NCI-H1105 (cell line): ENCODE measurements at regions not wholly inside any gene's neighbourhood (a gene's known extent, or its start where the extent isn't known, plus 50 kb on each side); places are given as distances from the start of the nearest gene placed in this dataset.
"Not testable (repeated sequence)": the region's sequence is repeated elsewhere in the genome, so short reads cannot be mapped to it uniquely, and the experiment has no call there.

ENCODE experiments used
- DNase-seq: peaks from one replicate; lab custom pipeline; 2025; lab: John Stamatoyannopoulos, UW

DNA sequence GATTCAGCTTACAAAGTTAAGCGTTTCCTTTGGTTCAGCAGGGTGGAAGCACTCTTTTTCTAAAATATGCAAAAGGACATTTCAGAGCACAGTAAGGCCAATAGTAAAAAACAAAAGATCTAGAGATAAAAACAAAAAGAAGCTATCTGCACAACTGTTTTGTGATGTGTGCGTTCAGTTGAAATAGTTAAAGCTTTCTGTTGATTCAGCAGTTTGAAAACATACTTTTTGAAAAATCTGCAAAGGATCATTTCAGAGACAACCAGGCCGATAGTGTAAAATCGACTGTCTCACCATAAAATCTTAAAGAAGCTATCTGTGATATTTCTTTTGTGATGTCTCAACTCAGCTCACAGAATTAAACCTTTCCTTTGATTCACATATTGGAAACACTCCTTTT lies 300.0 kb upstream of the ALG10B start:
- no peak for DNase-seq

DNA sequence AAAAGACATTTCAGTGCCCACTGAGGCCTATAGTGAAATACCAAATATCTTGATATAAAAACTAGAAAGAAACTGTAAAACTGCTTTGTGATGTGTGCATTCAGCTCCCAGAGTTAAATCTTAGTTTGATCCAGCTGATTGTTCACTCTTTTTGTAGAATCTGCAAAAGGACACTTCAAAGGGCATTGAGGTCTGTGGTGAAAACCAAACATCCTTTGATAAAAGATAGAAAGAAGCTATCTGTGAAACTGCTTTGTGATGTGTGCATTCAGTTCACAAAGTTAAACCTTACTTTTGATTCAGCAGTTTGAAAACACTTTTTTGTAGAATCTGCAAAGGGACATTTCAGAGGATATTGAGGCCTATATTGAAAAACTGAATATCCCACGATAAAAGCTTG lies 290.7 kb upstream of the ALG10B start:
- no peak for DNase-seq

DNA sequence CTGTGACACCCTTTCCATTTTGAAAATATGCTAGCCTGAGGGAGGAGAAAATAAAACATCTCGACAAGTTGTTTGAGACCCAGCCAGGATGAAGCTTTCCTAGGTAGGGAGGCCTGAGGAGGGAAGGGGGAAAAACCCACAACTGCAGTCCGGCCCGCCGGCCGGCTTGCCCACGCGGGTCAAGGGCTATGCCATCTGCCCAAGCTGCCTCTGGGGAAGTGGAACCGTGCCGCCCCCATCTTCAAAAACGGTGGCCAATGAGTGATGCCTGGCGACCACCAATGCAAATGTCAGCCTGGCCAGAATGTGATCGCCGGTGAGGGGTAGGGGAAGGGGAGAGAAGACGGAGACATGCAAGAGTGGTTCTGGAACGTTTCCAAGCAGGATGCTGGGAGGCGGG lies 263.5 kb upstream of the ALG10B start:
- DNase-seq = peak; percentile 24

DNA sequence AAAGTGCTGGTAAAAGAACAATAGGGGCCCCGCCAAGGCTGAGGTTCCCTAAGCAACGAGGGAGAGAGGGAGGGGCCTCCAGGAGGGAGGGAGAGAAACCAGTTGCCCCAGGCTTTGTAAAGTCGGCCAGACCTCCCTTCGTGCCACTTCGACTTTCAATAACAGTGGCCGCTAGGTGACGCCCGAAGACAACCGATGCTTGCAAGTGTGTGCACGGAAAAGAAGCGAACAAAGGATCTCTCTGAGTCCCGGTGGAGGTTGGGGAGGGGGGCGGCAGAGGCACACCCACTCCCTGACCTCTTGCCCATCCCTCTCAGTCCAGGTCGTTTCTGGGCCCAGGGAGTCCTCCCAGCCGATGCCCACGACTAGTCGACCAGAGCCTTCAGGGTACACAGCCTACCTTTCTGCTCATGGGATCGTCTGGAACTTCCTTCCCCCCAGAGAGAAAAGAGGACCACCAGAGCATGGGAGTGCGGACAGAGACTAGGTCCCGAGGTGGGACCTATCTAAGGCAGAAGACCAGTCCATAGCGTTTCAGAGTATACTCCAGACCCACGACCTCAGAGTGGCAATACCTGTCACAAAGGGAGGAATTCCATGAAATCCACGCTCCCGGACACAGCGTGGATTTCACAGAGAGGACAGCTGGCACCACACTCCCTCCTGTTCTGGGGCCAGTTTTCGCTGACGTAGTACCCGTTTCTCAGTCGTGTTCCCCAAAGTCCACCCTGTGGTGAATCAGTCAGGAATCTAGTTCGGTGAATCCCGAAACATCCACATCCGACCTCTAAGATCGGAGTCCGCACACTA lies 262.7 kb upstream of the ALG10B start:
- DNase-seq = peak; percentile 90

DNA sequence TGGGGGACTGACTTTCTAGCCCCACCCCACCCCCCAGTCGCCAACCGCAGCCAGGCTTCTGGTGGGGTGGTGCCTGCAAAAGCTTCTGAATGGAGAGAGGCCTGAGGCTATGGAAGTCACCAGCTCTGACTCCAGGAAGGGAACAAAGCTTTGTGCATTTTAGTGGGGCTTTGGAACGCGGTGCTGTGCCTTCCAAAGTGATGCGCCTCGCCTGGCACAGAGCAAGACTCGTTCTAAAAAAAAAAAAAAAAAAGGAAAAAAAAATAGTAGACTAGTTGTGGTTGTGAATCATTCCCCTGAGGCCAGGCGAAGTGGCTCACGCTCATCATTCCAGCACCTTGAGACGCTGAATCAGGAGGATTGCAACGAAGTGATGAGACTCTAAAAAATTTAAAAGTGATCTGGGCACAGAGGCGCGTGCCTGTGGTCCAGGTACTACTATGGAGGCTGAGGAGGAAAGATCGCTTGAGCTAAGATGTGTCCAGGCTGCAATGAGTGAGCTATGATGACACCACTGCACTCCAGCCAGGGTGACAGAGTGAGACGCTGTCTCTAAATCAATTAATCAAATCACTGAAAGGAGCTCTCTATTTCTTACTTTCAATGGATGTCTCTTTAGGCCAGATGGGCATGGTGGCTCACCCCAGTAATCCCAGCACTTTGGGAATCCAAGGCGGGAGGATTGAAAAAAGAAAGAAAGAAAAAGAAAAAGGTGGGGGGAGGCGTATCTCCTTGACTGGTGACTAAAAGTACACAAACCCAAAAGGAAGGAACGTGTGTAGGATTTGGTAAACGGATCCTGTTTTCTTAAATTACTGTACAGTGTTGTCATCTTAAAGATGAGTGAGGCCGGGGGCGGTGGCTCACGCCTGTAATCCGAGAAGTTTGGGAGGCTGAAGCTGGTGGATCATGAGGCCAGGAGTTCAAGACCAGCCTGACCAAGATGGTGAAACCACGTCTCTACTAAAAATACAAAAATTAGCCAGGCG lies 259.6 kb upstream of the ALG10B start:
- no peak for DNase-seq

DNA sequence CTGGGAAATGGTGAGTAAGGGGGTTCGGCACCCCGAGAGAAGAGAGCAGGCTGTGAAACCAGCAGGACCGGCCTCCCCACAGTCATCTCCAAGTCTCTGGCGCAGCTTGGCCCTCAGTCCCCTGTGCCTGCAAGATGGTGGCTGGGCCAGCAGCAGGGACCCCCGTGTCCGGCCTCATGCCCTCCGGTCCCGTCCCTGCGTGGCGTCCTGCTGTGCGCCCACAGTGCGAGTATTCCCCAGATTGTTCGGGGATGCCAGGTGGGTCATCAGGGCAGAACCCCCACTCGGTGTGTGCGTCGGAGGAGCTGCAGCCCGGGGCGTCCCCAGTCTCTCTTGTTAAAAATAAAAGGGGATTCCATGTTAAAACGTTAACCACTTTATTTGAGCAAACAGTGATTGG lies 216.9 kb upstream of the ALG10B start:
- no peak for DNase-seq

DNA sequence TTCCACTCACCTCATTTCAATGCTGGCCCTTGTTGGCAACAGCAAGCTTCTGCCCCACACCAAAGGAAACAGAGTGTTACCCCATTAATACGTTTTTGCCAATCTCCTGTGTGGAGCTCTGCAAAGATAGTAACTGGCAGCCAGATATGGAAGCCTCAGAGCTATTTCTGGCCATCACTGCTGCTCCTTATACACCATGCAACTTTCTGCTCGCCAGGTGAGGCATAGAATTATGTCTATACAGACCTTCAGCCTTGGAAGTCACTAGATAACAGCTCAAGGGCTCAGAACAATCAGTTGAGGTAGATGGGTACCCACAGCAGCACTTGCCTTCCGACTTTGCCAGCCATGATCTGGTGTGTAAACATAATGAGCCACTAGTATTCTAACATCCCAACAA lies 214.8 kb upstream of the ALG10B start:
- no peak for DNase-seq

DNA sequence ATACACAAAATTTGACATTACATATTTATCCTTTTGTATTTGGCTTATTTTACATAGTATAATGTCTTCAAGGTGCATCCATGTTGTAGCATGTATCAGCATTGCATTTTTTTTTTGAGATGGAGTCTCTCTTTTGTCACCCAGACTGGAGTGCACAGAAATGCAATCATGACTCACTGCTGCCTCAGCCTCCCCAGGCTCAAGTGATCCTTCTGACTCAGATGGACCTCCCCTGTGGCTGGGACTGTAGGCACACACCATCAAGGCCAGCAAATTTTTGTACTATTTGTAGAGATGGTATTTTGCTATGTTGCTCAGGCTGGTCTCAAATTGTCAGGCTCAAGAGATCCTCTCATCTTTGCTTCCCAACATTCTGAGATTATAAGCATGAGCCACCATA lies 214.4 kb upstream of the ALG10B start:
- no peak for DNase-seq

DNA sequence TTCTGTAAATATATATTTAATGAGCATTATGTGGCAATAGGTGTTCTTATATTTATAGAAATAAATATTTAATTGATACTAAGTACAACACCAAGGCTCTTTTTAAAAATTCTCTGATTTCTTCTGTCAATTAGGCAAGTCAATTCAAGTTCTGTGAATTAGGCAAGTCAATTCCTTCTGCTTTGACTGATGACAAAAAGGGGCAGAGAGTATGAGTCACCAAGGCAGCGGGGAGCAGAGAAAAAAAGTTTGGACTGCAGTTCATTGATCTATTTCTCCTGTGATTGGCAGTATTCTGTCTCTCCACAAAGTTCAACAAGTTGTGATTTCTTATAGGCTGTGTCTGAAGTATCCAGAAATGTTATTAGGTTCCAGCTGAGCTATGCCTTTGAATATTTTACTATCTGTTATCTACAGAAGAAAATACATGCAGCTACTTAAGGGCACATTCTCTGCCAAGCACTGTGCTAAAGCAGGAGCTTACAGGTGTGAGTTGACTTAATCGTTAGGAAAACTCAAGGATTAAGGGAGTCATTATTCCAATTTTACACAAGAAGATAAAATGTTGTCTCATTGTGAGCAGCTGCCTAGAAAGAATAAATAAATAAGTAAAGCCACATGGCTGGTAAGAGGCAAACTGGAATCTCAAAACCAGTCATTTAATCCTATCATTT lies 206.4 kb upstream of the ALG10B start:
- no peak for DNase-seq

DNA sequence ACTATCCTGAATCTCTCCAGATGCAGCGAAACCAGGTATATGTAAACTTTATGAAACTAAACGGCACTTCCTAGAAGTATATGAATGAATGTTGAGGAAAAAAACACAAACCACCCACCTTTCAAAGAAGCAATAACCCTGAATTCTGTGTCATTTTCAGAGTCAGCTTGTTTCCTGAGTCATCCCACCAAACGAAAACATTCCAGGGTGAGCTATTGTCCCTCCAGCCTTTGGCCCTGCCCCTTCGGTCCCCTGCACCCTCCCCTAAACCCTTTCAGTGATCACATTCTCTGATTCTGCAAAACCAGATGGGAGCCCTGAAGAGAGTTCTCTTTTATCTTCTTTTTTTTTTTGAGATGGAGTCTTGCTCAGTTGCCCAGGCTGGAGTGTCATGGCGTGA lies 202.6 kb upstream of the ALG10B start:
- DNase-seq = no peak

DNA sequence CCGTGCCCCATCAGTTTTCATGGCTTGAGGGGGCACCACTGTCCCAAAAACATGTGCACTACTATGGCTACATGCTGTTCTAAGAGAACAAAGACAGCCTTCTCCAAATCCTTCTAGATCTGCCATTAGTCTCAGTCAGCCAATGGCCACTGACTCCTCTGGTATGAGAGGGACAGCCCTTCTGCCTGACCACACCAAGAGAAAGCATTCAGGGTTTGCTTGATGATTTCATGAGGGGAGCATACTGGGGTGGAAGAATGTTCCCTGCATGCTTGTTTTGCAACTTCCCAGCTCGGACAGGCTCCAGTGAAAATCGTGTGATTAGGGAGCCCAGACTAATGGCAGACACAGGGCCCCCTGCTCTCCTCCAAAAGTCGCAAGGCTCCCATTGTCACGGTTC lies 199.6 kb upstream of the ALG10B start:
- DNase-seq = no peak

DNA sequence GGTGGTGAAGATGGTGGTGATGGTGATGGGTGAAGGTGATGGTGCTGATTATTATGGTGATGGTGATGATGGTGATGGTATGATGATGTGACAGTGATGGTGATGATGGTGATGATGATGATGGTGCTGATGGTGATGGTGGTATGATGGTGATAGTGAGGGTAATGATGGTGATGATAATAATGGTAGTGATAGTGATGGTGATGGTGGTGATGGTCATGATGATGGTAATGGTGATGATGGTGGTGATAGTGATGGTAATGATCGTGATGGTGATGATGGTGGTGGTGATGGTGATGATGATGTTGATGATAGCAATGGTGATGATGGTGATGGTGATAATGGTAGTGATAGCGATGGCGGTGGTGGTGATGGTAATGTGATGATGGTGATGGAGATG lies 197.9 kb upstream of the ALG10B start:
- DNase-seq = no peak

DNA sequence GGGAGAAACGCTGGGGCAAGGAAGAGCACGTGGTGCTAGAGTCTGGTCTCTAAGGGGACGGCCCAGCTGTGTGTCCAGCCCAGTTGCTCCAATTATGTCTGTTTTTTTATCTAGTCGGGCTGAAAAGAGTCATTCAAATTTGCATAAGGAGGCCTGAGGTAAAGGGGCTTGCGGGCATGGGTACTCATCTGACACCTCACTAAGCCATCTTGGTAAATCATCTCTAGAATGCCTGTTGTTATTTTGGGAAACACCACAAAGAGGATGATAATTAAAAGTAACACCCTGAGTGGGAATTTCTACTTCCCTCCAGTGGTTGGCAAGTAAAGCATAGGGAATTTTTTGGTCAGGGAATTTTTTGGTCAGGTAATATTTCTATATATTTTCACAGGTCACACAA lies 196.1 kb upstream of the ALG10B start:
- no peak for DNase-seq

DNA sequence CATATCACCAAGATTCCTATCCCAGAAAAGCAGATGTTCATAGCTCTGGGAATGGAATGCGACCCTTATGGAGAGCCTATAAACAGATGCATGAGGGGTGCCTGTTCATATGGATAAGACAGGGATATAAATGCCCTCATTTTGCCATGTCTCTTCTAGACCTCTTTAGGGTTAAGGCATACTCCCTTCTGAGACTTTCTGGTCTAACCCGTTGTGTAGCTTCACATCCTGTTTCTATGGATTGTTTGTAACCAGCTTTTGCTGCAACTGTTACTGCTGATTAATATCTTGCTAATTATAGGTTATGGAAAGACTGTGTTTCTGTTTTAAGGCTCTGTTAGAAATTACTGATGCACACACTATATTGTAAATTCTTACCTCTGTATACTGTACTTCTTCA lies 193.5 kb upstream of the ALG10B start:
- not testable (repeated sequence) for DNase-seq

DNA sequence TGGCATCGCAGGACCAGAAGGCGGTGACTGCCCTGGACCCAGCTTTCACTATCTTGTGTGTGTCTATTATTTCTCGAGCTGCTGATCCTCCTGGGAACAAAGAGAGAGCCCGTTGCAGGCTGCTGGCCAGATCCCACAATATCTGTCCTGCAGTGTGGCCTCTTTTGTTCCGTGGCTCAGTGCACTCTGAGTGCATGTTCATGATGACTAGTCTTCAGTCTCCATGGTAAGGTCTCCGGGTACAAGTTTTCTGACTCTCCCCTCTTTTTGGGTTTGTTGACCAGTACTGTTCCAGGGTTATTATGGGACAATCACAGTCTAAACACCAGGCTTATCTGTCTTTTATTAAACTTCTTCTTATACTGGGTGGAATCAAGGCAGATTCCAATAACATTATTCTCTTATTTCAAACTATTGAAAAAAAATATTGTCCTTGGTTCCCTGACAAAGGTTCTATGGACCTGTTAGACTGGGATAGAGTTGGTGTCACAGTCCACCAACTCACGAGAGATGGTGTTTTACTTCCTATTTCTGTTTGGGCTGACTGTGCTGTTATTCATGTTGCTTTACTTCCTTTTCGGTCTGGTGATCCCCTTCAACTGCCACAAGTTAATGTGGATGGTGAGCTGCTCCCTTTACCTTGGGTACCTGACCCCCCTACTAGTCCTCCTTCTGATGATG lies 192.9 kb upstream of the ALG10B start:
- no peak for DNase-seq

DNA sequence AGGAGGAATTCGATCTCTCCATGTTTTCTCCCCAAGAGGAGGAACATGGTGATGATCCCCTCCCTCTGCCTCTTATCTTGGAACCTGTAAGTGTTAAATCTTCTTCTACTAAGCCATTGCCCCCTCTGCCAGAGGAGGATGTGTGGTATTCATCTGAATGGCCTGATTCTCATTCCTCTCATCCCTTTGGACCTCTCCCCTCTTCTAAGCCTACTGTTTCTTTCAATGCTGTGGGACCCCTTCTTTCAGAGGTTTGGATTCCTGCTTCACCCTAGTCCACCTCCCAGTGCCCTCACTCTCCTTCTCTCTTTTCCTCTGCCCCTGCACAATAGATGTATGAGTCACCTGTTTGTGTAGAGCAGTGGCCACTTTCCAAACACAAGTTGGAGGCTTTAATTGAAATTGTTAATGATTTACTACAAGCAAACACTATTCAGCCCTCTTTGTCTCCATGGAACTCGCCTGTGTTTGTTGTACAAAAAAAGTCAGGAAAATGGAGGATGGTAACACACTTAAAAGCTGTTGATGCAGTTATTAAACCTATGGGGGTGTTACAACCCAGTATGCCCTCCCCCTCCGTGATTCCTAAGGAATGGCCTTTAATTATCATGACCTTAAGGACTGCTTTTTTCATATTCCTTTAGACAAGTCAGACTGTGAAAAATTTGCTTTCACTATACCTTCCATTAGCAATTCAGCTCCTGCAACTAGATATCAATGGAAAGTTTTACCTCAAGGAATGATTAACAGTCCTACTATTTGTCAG lies 192.1 kb upstream of the ALG10B start:
- DNase-seq = no peak

DNA sequence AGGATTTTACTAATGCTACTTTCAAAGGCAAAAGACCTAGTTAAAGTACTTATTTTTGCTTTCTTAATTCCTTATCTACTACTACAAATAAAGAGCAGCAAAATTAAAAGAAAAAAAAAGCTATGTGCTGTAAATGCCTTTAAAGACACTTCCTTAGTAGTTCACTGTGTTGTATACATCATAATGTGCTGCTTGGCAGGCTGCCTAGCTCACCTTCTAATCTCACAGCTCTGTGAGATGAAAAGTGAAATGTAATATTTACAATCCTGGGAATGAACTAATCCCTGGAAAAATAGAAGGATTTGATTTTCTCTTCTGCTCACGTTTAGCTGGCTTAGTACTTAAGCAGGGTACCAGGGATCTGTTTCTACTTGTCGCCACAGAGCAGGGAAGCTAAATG lies 184.4 kb upstream of the ALG10B start:
- DNase-seq = no peak

DNA sequence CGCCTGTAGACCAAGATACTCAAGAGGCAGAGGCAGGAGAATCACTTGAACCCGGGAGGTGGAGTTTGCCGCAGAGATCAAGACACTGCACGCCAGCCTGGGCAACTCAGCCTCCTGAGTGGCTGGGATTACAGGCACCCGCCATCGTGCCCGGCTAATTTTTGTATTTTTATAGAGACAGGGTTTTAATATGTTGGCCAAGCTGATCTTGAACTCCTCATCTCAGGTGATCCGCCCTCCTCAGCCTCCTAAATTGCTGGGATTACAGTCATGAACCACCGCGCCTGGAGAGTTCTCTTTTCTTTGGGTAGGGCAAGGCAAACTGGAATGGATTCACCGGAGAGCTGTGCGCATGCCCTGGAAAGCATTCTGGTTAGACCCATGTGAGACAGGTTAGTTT lies 179.3 kb upstream of the ALG10B start:
- DNase-seq = no peak

DNA sequence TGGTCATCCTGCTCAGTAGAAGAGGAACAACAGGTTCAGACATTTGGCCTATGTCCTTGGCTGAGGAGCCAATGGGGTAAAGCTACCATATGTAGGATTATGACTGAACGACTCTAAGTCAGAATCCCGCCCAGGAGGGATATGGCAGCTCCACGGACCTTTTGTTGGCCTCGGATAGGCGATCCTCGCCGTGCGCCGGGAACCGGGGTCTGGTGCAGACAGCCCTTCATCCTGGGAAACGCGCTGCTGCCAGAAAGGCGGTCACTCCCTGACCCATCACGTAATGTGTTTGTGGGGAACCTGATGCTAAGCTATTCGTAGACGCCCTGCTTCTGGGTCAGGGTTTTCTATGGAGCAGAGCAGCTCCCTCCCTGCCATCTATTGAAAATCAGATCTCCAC lies 178.9 kb upstream of the ALG10B start:
- DNase-seq = no peak

DNA sequence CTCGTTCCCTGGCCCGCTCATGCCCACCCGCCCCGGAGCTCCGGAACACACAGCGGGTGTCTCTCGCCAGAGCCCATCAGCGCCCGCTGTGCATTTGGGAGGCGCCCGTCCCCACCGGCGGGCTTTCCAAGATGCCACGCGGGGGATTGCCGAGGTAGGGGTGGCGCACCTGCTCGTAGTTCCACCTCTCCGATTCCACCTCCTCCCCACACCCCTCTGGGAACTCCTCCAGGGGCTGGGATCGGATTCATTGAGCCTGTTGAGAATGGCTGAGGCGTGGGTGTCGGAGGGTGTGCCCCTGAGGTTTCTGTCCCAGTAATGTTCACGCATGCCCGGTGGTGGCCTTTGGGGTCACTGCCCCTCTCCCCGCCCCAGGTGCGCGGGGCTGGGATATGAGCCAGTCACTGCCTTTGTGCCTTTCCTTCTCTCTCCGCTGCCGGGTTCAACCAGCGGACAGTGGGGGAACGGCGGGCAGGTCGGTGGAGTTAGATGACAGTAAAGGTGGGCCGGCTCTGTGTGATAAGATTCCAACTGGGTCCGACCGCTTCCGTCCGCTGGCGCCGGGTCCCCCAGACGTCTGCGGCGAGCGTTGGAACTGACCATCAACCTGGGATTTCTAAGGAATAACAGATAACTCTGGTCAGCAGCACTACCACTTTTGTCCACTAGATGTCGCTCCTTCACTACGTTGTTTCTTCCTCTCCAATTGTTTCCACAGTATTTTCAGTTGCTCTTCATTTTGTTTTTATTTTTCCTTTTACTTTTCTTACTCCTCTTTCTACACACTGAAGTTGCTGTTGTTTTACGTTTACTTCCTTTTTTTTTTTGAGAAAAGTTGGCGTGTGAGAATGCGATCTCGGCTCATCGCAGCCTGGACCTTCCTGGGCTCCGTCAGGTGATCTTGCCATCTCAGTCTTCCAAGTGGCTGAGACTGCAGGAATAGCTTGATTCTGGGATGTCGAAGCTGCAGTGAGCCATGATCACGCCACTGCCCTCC lies 178.1 kb upstream of the ALG10B start:
- peak; percentile 59 for DNase-seq
